Endothelial cell (in vitro differentiated cells): ENCODE measurements at regions not wholly inside any gene's neighbourhood (a gene's known extent, or its start where the extent isn't known, plus 50 kb on each side); places are given as distances from the start of the nearest gene placed in this dataset.

Experiments used
- DNase-seq: peaks from one replicate; pipeline ENCODE4 v3.0.0; 2021; ENCODE audit warnings: low spot score
- H3K27ac Mint-ChIP-seq: one replicate; pipeline ENCODE4 v1.8.0; 2021; ENCODE audit warnings: mixed read lengths, inconsistent platforms; ENCODE audit not compliant: unreplicated experiment
- H3K27me3 Mint-ChIP-seq: one replicate; pipeline ENCODE4 v1.8.0; 2021; ENCODE audit warnings: mild to moderate bottlenecking, moderate library complexity, mixed read lengths, inconsistent platforms; ENCODE audit not compliant: unreplicated experiment
- H3K36me3 Mint-ChIP-seq: one replicate; pipeline ENCODE4 v1.8.0; 2021; ENCODE audit warnings: mild to moderate bottlenecking, low read depth, mixed read lengths, inconsistent platforms; ENCODE audit not compliant: unreplicated experiment
- H3K4me1 Mint-ChIP-seq: one replicate; pipeline ENCODE4 v1.8.0; 2021; ENCODE audit warnings: mild to moderate bottlenecking, mixed read lengths, inconsistent platforms; ENCODE audit not compliant: unreplicated experiment
- H3K4me3 Mint-ChIP-seq: one replicate; pipeline ENCODE4 v1.8.0; 2021; ENCODE audit warnings: mild to moderate bottlenecking, mixed read lengths, inconsistent platforms; ENCODE audit not compliant: unreplicated experiment
- H3K9me3 Mint-ChIP-seq: one replicate; pipeline ENCODE4 v1.8.0; 2021; ENCODE audit warnings: mixed read lengths, inconsistent platforms; ENCODE audit not compliant: unreplicated experiment
- TF ChIP-seq, protein P1 (sequence below): fragments of 200-600 bp; sonication (generic); IDR thresholded peaks from one replicate; pipeline ENCODE4 v1.5.0; 2021; ENCODE audit warnings: antibody characterized with exemption; ENCODE audit not compliant: unreplicated experiment

DNA sequence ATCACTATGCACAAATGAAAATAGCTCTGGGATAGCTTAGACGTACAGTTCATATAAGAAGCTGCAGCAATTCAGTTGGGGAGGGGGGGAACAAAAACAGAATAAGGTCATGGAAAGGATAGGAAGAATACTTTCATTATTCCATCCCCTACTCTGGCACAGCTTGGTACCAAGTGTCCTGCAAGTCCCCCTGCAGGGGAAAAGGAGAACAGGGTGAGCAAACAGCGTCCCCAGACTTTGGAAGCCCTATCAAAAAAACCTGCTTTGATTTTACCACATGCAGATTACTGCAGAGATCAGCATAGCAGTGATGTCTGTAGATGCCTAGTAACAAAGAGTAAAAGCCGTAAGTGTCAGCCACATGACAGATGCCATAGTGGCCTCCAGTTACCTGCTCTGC lies 209.4 kb upstream of the NEIL3 start:
- DNase-seq: no peak
- no peaks in the 10 kb centered on the region for H3K4me1 Mint-ChIP-seq
- H3K36me3 Mint-ChIP-seq: no peaks in the 10 kb centered on the region
- no peaks in the 10 kb centered on the region for H3K27me3 Mint-ChIP-seq
- no peaks in the 10 kb centered on the region for H3K9me3 Mint-ChIP-seq
- TF ChIP-seq, protein P1, sequence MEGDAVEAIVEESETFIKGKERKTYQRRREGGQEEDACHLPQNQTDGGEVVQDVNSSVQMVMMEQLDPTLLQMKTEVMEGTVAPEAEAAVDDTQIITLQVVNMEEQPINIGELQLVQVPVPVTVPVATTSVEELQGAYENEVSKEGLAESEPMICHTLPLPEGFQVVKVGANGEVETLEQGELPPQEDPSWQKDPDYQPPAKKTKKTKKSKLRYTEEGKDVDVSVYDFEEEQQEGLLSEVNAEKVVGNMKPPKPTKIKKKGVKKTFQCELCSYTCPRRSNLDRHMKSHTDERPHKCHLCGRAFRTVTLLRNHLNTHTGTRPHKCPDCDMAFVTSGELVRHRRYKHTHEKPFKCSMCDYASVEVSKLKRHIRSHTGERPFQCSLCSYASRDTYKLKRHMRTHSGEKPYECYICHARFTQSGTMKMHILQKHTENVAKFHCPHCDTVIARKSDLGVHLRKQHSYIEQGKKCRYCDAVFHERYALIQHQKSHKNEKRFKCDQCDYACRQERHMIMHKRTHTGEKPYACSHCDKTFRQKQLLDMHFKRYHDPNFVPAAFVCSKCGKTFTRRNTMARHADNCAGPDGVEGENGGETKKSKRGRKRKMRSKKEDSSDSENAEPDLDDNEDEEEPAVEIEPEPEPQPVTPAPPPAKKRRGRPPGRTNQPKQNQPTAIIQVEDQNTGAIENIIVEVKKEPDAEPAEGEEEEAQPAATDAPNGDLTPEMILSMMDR: no peak
- no peak overlapping the region for H3K4me3 Mint-ChIP-seq
- H3K27ac Mint-ChIP-seq: no peak overlapping the region

DNA sequence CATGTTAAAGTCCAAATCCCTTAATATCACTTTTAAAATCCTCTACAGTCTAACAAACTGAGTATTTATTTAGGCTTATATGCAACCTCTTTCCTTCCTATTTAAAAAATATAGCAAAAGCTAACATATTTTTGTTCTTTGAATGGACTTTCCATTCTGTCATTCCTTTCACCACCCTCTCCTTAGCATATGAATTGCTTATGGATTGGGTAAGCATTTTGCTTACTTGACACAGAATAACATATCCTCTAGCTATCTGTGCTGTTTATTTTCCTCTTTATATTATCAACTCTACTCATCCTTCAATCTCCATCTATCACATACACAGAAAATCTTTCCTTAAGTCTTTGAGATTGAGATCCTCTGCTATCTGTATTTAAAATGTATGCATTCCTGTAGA lies 206.1 kb upstream of the NEIL3 start:
- no peaks in the 10 kb centered on the region for H3K27me3 Mint-ChIP-seq
- H3K4me3 Mint-ChIP-seq: no peak overlapping the region
- no peak overlapping the region for H3K27ac Mint-ChIP-seq
- DNase-seq: no peak
- TF ChIP-seq, protein P1: no peak
- H3K4me1 Mint-ChIP-seq: no peaks in the 10 kb centered on the region
- H3K9me3 Mint-ChIP-seq: no peaks in the 10 kb centered on the region
- H3K36me3 Mint-ChIP-seq: no peaks in the 10 kb centered on the region

DNA sequence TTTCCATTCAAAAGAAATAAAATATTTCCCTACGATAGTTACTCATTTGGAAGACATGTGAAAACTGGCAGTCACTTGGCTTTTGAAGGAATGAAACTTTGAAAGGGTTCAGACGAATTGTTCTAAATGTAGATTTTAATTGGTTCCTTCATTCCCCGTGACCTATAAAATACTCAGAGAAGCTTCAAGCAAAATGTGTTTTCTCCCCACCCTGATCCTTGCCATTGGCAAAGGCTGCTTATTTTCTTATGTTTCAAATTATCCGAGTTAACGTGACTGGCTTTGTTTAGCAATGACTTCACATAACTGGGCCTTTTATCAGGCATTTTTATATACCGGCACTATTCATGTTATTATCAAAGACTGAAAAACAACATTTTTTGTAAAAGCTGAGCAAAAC lies 204.1 kb upstream of the NEIL3 start:
- Mint-ChIP-seq H3K4me3 (no peak overlapping the region), H3K27ac (no peak overlapping the region), H3K27me3 (no peaks in the 10 kb centered on the region), H3K9me3 (no peaks in the 10 kb centered on the region), H3K36me3 (no peaks in the 10 kb centered on the region), H3K4me1 (no peaks in the 10 kb centered on the region)
- no peak for DNase-seq
- TF ChIP-seq, protein P1: no peak

DNA sequence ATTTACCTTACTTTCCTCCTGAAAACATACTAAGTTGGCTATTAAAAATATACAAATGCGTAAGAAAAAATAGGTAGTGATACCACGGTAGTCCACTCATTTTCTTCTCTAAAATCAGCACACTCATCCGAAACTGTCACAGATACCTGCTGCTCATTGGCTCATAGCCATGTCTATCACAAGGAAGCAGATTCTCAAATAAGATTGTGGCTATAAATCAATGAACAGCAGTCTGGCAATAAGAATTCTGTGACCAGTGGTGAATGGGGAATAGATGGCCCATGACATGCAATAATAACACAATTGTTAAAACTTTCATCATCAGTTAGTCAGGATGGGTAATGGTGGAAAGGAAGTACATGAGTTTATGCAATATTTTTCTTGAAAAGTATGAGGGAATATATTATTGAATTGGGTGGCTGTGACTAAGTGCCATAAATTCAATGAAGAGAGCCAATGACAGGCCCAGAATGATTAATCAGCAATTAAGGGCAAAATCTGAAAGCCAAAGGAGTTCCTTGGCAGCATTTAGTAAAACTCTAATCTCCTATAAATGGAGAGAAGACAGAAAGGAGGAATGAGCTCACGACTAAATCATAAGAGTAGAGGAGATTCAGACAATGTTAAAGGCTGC lies 202.3 kb upstream of the NEIL3 start:
- H3K27me3 Mint-ChIP-seq: no peaks in the 10 kb centered on the region
- no peaks in the 10 kb centered on the region for H3K36me3 Mint-ChIP-seq
- no peak overlapping the region for H3K27ac Mint-ChIP-seq
- H3K9me3 Mint-ChIP-seq: no peaks in the 10 kb centered on the region
- H3K4me1 Mint-ChIP-seq: no peaks in the 10 kb centered on the region
- DNase-seq: no peak
- no peak overlapping the region for H3K4me3 Mint-ChIP-seq
- TF ChIP-seq, protein P1: no peak

DNA sequence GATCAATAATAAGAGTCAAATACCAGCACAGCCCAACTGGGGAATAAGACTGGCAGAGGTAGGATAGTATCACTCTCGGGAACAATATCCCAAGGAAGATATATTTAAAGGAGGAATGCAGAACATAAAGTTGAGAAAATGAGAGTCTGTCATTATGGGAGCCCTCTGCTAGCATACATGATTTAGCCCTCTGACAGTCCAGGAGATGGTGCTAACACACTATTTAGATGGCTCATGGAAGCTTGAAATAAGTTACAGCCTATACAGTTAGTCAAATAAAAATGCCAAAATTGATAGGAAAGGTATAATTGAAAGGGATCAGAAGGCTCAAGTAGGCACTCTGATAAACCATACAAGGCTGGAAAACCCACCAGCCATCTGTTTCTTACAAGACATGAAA lies 201.0 kb upstream of the NEIL3 start:
- no peaks in the 10 kb centered on the region for H3K4me1 Mint-ChIP-seq
- H3K9me3 Mint-ChIP-seq: no peaks in the 10 kb centered on the region
- DNase-seq: no peak
- H3K36me3 Mint-ChIP-seq: no peaks in the 10 kb centered on the region
- TF ChIP-seq, protein P1: no peak
- H3K4me3 Mint-ChIP-seq: no peak overlapping the region
- H3K27ac Mint-ChIP-seq: no peak overlapping the region
- H3K27me3 Mint-ChIP-seq: no peaks in the 10 kb centered on the region
